Esophagus muscularis mucosa (tissue), 3 donors: ENCODE measurements at regions not wholly inside any gene's neighbourhood (a gene's known extent, or its start where the extent isn't known, plus 50 kb on each side); places are given as distances from the start of the nearest gene placed in this dataset.

Experiments
- CTCF ChIP-seq, 3 experiments: fragments of 200-600 bp in 2 of 3; fragments of 450-650 bp in 1 of 3; sonication (generic) in 2 of 3; IDR thresholded peaks; one replicate each; pipeline ENCODE4 v1.5.1; 2017 to 2019; ENCODE audit warnings: antibody characterized with exemption in 3 of 3, mild to moderate bottlenecking in 2 of 3, moderate library complexity in 1 of 3
- POLR2A ChIP-seq: fragments of 450-650 bp; IDR thresholded peaks from one replicate; pipeline ENCODE4 v1.6.1; 2017; ENCODE audit warnings: antibody characterized with exemption, moderate library complexity, mild to moderate bottlenecking, low read depth

GRCh38 chr6:1164600-1164999, 147.3 kb upstream of the FOXQ1 start:
- no peak for TF ChIP-seq CTCF (IDR thresholded peaks at IDR 0.05)
- TF ChIP-seq POLR2A, result no peak
